Body of pancreas (tissue), 4 donors: ENCODE measurements at regions not wholly inside any gene's neighbourhood (a gene's known extent, or its start where the extent isn't known, plus 50 kb on each side); places are given as distances from the start of the nearest gene placed in this dataset.

ENCODE experiments used
- CTCF ChIP-seq, 7 experiments: fragments of 450-650 bp in 4 of 7; fragments of 200-600 bp in 3 of 7; sonication (generic) in 3 of 7; IDR thresholded peaks; one replicate each; pipeline ENCODE4 v1.5.1; 2016 to 2019; ENCODE audit warnings: antibody characterized with exemption in 7 of 7
- POLR2A ChIP-seq, 3 donors: fragments of 450-650 bp; IDR thresholded peaks; one replicate each; pipeline ENCODE4 v1.6.1; 2016; ENCODE audit warnings: antibody characterized with exemption in 3 of 3, mild to moderate bottlenecking in 2 of 3

GRCh38 chr16:8172551-8172950, 417.8 kb downstream of the TMEM114 start:
- TF ChIP-seq CTCF (IDR thresholded peaks at IDR 0.05): no peak
- TF ChIP-seq POLR2A (IDR thresholded peaks at IDR 0.05): no peak
